HG03469 (cell line): ENCODE measurements at regions not wholly inside any gene's neighbourhood (a gene's known extent, or its start where the extent isn't known, plus 50 kb on each side); places are given as distances from the start of the nearest gene placed in this dataset.

Experiments used
- ATAC-seq: cut with Tn5 transposase; IDR thresholded peaks from one replicate; pipeline ENCODE4 v1.9.1; 2021; ENCODE audit warnings: mild to moderate bottlenecking, moderate library complexity, moderate number of reproducible peaks; ENCODE audit not compliant: unreplicated experiment

- ATAC-seq, result no peak
Observed at GRCh38 chr4:58935332-58935731, 1825.1 kb upstream of the IGFBP7 start.

GRCh38 chr4:58936436-58936835 lies 1826.3 kb upstream of the IGFBP7 start:
- ATAC-seq, result no peak

- ATAC-seq, result no peak
Observed at GRCh38 chr4:58940167-58940566, 1830.0 kb upstream of the IGFBP7 start.

GRCh38 chr4:58941286-58941685 lies 1831.1 kb upstream of the IGFBP7 start:
- no peak for ATAC-seq

- ATAC-seq, result no peak
Observed at GRCh38 chr4:58953575-58953974, 1843.4 kb upstream of the IGFBP7 start.

GRCh38 chr4:58957711-58958110 lies 1847.5 kb upstream of the IGFBP7 start:
- no peak for ATAC-seq

GRCh38 chr4:58961283-58961682 lies 1851.1 kb upstream of the IGFBP7 start:
- ATAC-seq, result no peak

- ATAC-seq, result no peak
Observed at GRCh38 chr4:58961925-58962324, 1851.7 kb upstream of the IGFBP7 start.

GRCh38 chr4:58962424-58962823 lies 1852.2 kb upstream of the IGFBP7 start:
- no peak for ATAC-seq

GRCh38 chr4:58981828-58982227 lies 1871.6 kb upstream of the IGFBP7 start:
- ATAC-seq, result no peak

GRCh38 chr4:58983887-58984286 lies 1873.7 kb upstream of the IGFBP7 start:
- no peak for ATAC-seq

- no peak for ATAC-seq
Observed at GRCh38 chr4:59002148-59002547, 1892.0 kb upstream of the IGFBP7 start.

- no peak for ATAC-seq
Observed at GRCh38 chr4:59024257-59024656, 1914.1 kb upstream of the IGFBP7 start.

- no peak for ATAC-seq
Observed at GRCh38 chr4:59037812-59038211, 1927.6 kb upstream of the IGFBP7 start.

GRCh38 chr4:59039046-59039445 lies 1928.9 kb upstream of the IGFBP7 start:
- no peak for ATAC-seq

GRCh38 chr4:59044286-59044900 lies 1934.2 kb upstream of the IGFBP7 start:
- ATAC-seq, result no peak

GRCh38 chr4:59054086-59054485 lies 1943.9 kb upstream of the IGFBP7 start:
- no peak for ATAC-seq

- no peak for ATAC-seq
Observed at GRCh38 chr4:59057804-59058203, 1947.6 kb upstream of the IGFBP7 start.

- ATAC-seq, result no peak
Observed at GRCh38 chr4:59058543-59058942, 1948.4 kb upstream of the IGFBP7 start.

- no peak for ATAC-seq
Observed at GRCh38 chr4:59060002-59060846, 1950.0 kb upstream of the IGFBP7 start.

GRCh38 chr4:59060895-59061294 lies 1950.7 kb upstream of the IGFBP7 start:
- ATAC-seq, result no peak

GRCh38 chr4:59063015-59063720 lies 1953.0 kb upstream of the IGFBP7 start:
- ATAC-seq, result no peak
